ENCODE measurements at regions not wholly inside any gene's neighbourhood (a gene's known extent, or its start where the extent isn't known, plus 50 kb on each side); places are given as distances from the start of the nearest gene placed in this dataset.

- no peak for DNase-seq (ENCODE audit: low read depth, low spot score)
Observed at GRCh38 chr4:151940291-151940690, 179.5 kb upstream of the GATB start.

- no peak for DNase-seq (ENCODE audit: low read depth, low spot score)
Observed at GRCh38 chr4:151939670-151940069, 178.9 kb upstream of the GATB start.

- no peak for DNase-seq (ENCODE audit: low read depth, low spot score)
Observed at GRCh38 chr4:151935411-151935810, 174.6 kb upstream of the GATB start.

GRCh38 chr4:151934766-151935165, 174.0 kb upstream of the GATB start:
- DNase-seq (ENCODE audit: low read depth, low spot score): no peak

GRCh38 chr4:151933122-151933827, 172.5 kb upstream of the GATB start:
- no peak for DNase-seq (ENCODE audit: low read depth, low spot score)

GRCh38 chr4:151931563-151931962, 170.8 kb upstream of the GATB start:
- DNase-seq (ENCODE audit: low read depth, low spot score): no peak

GRCh38 chr4:151930372-151930771, 169.6 kb upstream of the GATB start:
- DNase-seq (ENCODE audit: low read depth, low spot score): no peak

- DNase-seq (ENCODE audit: low read depth, low spot score): no peak
Observed at GRCh38 chr4:151928112-151928511, 167.3 kb upstream of the GATB start.

- DNase-seq (ENCODE audit: low read depth, low spot score): no peak
Observed at GRCh38 chr4:151922811-151923210, 162.0 kb upstream of the GATB start.

GRCh38 chr4:151922306-151922705, 161.5 kb upstream of the GATB start:
- no peak for DNase-seq (ENCODE audit: low read depth, low spot score)

GRCh38 chr4:151921811-151922210, 161.0 kb upstream of the GATB start:
- DNase-seq (ENCODE audit: low read depth, low spot score): no peak

GRCh38 chr4:151921386-151921785, 160.6 kb upstream of the GATB start:
- no peak for DNase-seq (ENCODE audit: low read depth, low spot score)

- no peak for DNase-seq (ENCODE audit: low read depth, low spot score)
Observed at GRCh38 chr4:151917145-151917734, 156.4 kb upstream of the GATB start.

- DNase-seq (ENCODE audit: low read depth, low spot score): no peak
Observed at GRCh38 chr4:151912632-151913031, 151.8 kb upstream of the GATB start.

- no peak for DNase-seq (ENCODE audit: low read depth, low spot score)
Observed at GRCh38 chr4:151911970-151912369, 151.2 kb upstream of the GATB start.

- DNase-seq (ENCODE audit: low read depth, low spot score): no peak
Observed at GRCh38 chr4:151908734-151909497, 148.1 kb upstream of the GATB start.

GRCh38 chr4:151908201-151908600, 147.4 kb upstream of the GATB start:
- DNase-seq (ENCODE audit: low read depth, low spot score): no peak

GRCh38 chr4:151906438-151906837, 145.6 kb upstream of the GATB start:
- no peak for DNase-seq (ENCODE audit: low read depth, low spot score)

GRCh38 chr4:151905197-151905596, 144.4 kb upstream of the GATB start:
- no peak for DNase-seq (ENCODE audit: low read depth, low spot score)

GRCh38 chr4:151901631-151902030, 140.8 kb upstream of the GATB start:
- DNase-seq (ENCODE audit: low read depth, low spot score): no peak

- no peak for DNase-seq (ENCODE audit: low read depth, low spot score)
Observed at GRCh38 chr4:151896880-151897279, 136.1 kb upstream of the GATB start.

GRCh38 chr4:151895671-151896070, 134.9 kb upstream of the GATB start:
- no peak for DNase-seq (ENCODE audit: low read depth, low spot score)

GRCh38 chr4:151894246-151894645, 133.4 kb upstream of the GATB start:
- no peak for DNase-seq (ENCODE audit: low read depth, low spot score)
